K562 (cell line): ENCODE measurements at regions not wholly inside any gene's neighbourhood (a gene's known extent, or its start where the extent isn't known, plus 50 kb on each side); places are given as distances from the start of the nearest gene placed in this dataset.

Experiments used
- ATAC-seq: fragments of 200-7000 bp; cut with Tn5 transposase; 3 replicates; pipeline ENCODE4 v1.9.1; 2020; ENCODE audit warnings: moderate library complexity
- BruUV-seq: library from RNA; stranded (reverse); fragments of 400-500 nt; replicated peaks from 2 replicates; lab custom pipeline; 2021; lab: Mats Ljungman, UMichigan
- CTCF ChIA-PET: fragments of 300-600 bp; formaldehyde crosslinking; extraction: SDS; loops from one replicate; lab custom pipeline; 2021; ENCODE audit warnings: low intra/inter-chr PET ratio; lab: Yijun Ruan, JAX
- POLR2A ChIA-PET: fragments of 300-600, 350-650 bp; sonication (Branson Sonifier 250); formaldehyde crosslinking; extraction: SDS; loops from one replicate; lab custom pipeline; 2021; ENCODE audit warnings: antibody characterized with exemption, inconsistent platforms; lab: Yijun Ruan, JAX
- DNase-seq, 4 experiments: peaks; one replicate each; pipeline versions ENCODE4 v3.0.0 to v3.0.0-alpha.2; 2011 to 2018; ENCODE audit warnings: low spot score in 3 of 4, mixed read lengths in 3 of 4; ENCODE audit errors: extremely low read depth in 1 of 4
- FAIRE-seq: peaks from 2 replicates; lab custom pipeline; 2011; peaks lifted over from hg19 to GRCh38; lab: Jason Lieb, UNC
- H2AFZ ChIP-seq: 2 replicates; pipeline ENCODE4 v1.6.0; 2011; ENCODE audit warnings: low read depth, low read length, control low read depth, inconsistent platforms
- H3K27ac ChIP-seq: fragments of 200-600 bp; 3 replicates; pipeline ENCODE4 v1.8.0; 2011; ENCODE audit warnings: low read depth, mild to moderate bottlenecking, control low read depth, inconsistent platforms, low read length, moderate library complexity, mixed read lengths; ENCODE audit errors: extremely low read depth
- H3K27me3 ChIP-seq, 2 experiments: fragments of 300-600 bp in 1 of 2; 2 replicates in 1 of 2; 3 replicates in 1 of 2; pipeline versions ENCODE4 v1.6.0 to v1.8.0; 2011; ENCODE audit warnings: inconsistent platforms in 2 of 2, low read length in 2 of 2, mild to moderate bottlenecking in 1 of 2, mixed read lengths in 1 of 2, moderate library complexity in 1 of 2; ENCODE audit not compliant: control insufficient read depth in 2 of 2, insufficient read depth in 2 of 2
- H3K36me3 ChIP-seq: fragments of 300-600 bp; 3 replicates; pipeline ENCODE4 v1.8.0; 2011; ENCODE audit warnings: mild to moderate bottlenecking, low read length, inconsistent platforms; ENCODE audit not compliant: control insufficient read depth, insufficient read depth
- H3K4me1 ChIP-seq, 2 experiments: fragments of 200-600 bp in 1 of 2; replicated peaks in 1 of 2; 2 replicates in 1 of 2; 3 replicates in 1 of 2; pipeline versions ENCODE4 v1.5.1 to v1.8.0; 2011; ENCODE audit warnings: inconsistent platforms in 2 of 2, low read length in 2 of 2, mild to moderate bottlenecking in 1 of 2, mixed read lengths in 1 of 2, moderate library complexity in 1 of 2; ENCODE audit not compliant: control insufficient read depth in 2 of 2, insufficient read depth in 2 of 2
- H3K4me2 ChIP-seq: 2 replicates; pipeline ENCODE4 v1.6.1; 2011; ENCODE audit warnings: low read length, control low read depth, inconsistent platforms, mixed read lengths; ENCODE audit not compliant: insufficient read depth
- H3K4me3 ChIP-seq: fragments of 200-600 bp; sonication (generic), shearing (Covaris generic); 2 replicates; pipeline ENCODE4 v1.5.1; 2016; ENCODE audit warnings: control low read depth, inconsistent platforms
- H3K79me2 ChIP-seq: fragments of 200-600 bp; 3 replicates; pipeline ENCODE4 v1.8.0; 2011; ENCODE audit warnings: low read length, inconsistent platforms; ENCODE audit not compliant: control insufficient read depth, insufficient read depth
- H3K9ac ChIP-seq, 2 experiments: 2 replicates each; pipeline versions ENCODE4 v1.6.0 to v1.6.1; 2011; ENCODE audit warnings: low read depth in 2 of 2, low read length in 2 of 2, control low read depth in 1 of 2, inconsistent platforms in 1 of 2, mild to moderate bottlenecking in 1 of 2, mixed read lengths in 1 of 2; ENCODE audit not compliant: insufficient read depth in 1 of 2
- H3K9me1 ChIP-seq: one replicate; pipeline ENCODE4 v1.6.0; 2011; ENCODE audit warnings: inconsistent platforms, mild to moderate bottlenecking, low read length, moderate library complexity; ENCODE audit not compliant: control insufficient read depth, insufficient read depth
- H3K9me3 ChIP-seq: replicated peaks from 2 replicates; pipeline ENCODE4 v1.5.1; 2011; ENCODE audit warnings: low read depth, low read length, inconsistent platforms; ENCODE audit not compliant: control insufficient read depth, insufficient read depth
- H4K20me1 ChIP-seq: replicated peaks from 2 replicates; pipeline ENCODE4 v1.6.1; 2011; ENCODE audit warnings: low read length, inconsistent platforms, mixed read lengths; ENCODE audit not compliant: control insufficient read depth, insufficient read depth
- ADNP ChIP-seq: fragments of 200-800 bp; sonication (Bioruptor generic); IDR thresholded peaks from 2 replicates; pipeline ENCODE4 v1.6.1; 2016; ENCODE audit warnings: missing genetic modification characterization, missing compliant biosample characterization
- ASH1L ChIP-seq: fragments of 450-650 bp; IDR thresholded peaks from 2 replicates; pipeline ENCODE4 v1.6.1; 2018; ENCODE audit warnings: borderline replicate concordance, mild to moderate bottlenecking, low read depth; ENCODE audit not compliant: partially characterized antibody
- HDAC2 ChIP-seq: fragments of 450-650 bp; IDR thresholded peaks from 2 replicates; pipeline ENCODE4 v1.6.1; 2016; ENCODE audit warnings: mild to moderate bottlenecking
- MECOM ChIP-seq: fragments of 250-450 bp; sonication (Bioruptor Pico); IDR thresholded peaks from 2 replicates; pipeline ENCODE4 v1.8.0; 2022; ENCODE audit warnings: inconsistent platforms
- NFIC ChIP-seq: fragments of 450-650 bp; IDR thresholded peaks from 2 replicates; pipeline ENCODE4 v1.6.1; 2017; ENCODE audit warnings: mild to moderate bottlenecking, inconsistent platforms
- POLR3G ChIP-seq: IDR thresholded peaks from 2 replicates; pipeline ENCODE4 v1.6.1; 2011; ENCODE audit not compliant: insufficient read length, insufficient replicate concordance; ENCODE audit errors: extremely low read depth
- WGBS: fragments of 100-300 bp; shearing (Covaris generic); methylation state at CpG from one replicate; pipeline ENCODE4 v1.1.6; 2016; ENCODE audit warnings: low coverage, mixed read lengths; ENCODE audit not compliant: insufficient coverage; ENCODE audit errors: missing lambda C conversion rate; 5-methylcytosine and 5-hydroxymethylcytosine counted together
- in situ Hi-C: fragments of 300-500 bp; cut with MboI; formaldehyde crosslinking; loops from 4 replicates; pipeline ENCODE4 v1.15.0; 2018; ENCODE audit warnings: inconsistent platforms, mixed read lengths
- intact Hi-C: fragments of 100-400 bp; cut with micrococcal nuclease; formaldehyde crosslinking; loops from 2 replicates; pipeline ENCODE4 v1.14.2; 2022
- TF ChIP-seq, protein P1 (sequence below): IDR thresholded peaks from 2 replicates; pipeline ENCODE4 v1.6.1; 2014; ENCODE audit warnings: antibody characterized with exemption
- TF ChIP-seq, protein P2 (sequence below), 2 experiments: fragments of 450-650 bp in 1 of 2; sonication (generic) in 1 of 2; formaldehyde crosslinking in 1 of 2; IDR thresholded peaks in 1 of 2; conservative IDR thresholded peaks in 1 of 2; 2 replicates each; pipeline versions ENCODE4 v1.6.1 to v1.8.1; 2016 to 2023; ENCODE audit warnings: mild to moderate bottlenecking in 2 of 2, moderate library complexity in 2 of 2, inconsistent platforms in 1 of 2, missing genetic modification reagents in 1 of 2
- TF ChIP-seq, protein P3 (sequence below): fragments of 250-450 bp; sonication (Bioruptor Pico); IDR thresholded peaks from 2 replicates; pipeline ENCODE4 v1.8.0; 2021; ENCODE audit warnings: moderate library complexity, mild to moderate bottlenecking, inconsistent platforms
- TF ChIP-seq, protein P4 (sequence below): fragments of 250-450 bp; sonication (Bioruptor Pico); IDR thresholded peaks from 2 replicates; pipeline ENCODE4 v1.5.0; 2020; ENCODE audit warnings: mild to moderate bottlenecking, borderline replicate concordance
- TF ChIP-seq, protein P5 (sequence below): IDR thresholded peaks from 2 replicates; pipeline ENCODE4 v1.6.1; 2016; ENCODE audit warnings: missing genetic modification characterization, missing compliant biosample characterization

DNA sequence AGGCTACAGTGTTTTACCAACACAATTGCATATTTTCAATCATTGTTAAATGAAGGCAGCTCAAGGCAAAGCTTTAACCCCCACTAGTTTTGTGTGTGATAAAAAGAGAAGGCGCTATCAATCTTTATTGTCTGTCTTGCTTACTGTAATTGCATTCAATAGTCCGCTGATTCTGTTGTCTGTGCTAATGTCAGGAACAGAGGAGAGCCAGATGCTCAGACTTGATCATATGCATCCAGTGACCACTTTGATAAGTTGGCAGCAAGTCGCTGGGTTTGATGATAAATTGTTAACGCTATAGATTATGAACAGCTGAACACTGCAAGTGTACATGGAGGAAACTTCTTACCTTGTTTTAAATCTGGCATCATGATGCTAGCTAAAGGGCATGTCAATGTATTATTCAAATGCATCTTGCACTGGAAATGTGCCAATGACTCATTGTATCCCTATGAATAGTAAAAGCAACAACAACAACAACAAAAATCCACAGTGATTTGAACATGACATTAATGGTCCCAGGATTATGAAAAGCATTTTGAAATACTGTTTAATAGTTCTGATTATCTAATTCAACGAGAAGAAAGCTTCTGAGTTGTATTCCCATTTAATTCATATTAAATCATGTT is 423.5 kb upstream of the FANCL start (continued):
- TF ChIP-seq, protein P1, sequence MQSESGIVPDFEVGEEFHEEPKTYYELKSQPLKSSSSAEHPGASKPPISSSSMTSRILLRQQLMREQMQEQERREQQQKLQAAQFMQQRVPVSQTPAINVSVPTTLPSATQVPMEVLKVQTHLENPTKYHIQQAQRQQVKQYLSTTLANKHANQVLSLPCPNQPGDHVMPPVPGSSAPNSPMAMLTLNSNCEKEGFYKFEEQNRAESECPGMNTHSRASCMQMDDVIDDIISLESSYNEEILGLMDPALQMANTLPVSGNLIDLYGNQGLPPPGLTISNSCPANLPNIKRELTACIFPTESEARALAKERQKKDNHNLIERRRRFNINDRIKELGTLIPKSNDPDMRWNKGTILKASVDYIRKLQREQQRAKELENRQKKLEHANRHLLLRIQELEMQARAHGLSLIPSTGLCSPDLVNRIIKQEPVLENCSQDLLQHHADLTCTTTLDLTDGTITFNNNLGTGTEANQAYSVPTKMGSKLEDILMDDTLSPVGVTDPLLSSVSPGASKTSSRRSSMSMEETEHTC, result no peak
- TF ChIP-seq, protein P2, sequence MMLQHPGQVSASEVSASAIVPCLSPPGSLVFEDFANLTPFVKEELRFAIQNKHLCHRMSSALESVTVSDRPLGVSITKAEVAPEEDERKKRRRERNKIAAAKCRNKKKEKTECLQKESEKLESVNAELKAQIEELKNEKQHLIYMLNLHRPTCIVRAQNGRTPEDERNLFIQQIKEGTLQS (IDR thresholded peaks at IDR 0.05), result peak; percentile 52; the same call in 1 of the 2 replicates
- TF ChIP-seq, protein P2 (CRISPR knock-in tag; conservative IDR thresholded peaks at IDR 0.05), result no peak
- TF ChIP-seq ADNP (0 out of 2 replicates have a peak, but pooled peaks have one; percentile 10), NFIC (peak; percentile 80)
- TF ChIP-seq, protein P3, sequence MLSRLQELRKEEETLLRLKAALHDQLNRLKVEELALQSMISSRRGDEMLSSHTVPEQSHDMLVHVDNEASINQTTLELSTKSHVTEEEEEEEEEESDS (CRISPR knock-in tag), result no peak

DNA sequence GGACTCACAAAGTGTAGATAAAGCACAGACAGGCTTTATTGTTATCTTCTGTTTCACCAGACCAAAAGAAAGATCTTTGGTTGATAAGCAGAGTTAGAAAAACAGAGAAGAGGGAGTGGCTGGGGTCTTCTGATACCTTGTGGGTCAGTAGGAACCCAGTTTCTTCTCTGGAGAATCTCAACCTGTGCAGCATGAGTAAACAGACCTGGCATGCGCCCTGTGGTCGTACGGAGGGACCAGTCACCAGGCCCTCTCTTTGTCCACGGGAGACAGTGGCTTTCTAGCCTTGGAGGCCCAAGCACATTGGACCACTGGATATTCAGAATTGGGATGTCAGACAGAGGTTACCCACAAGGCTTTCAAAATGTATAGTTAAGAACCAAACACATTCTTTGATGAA is 418.9 kb upstream of the FANCL start:
- intact Hi-C loops, result no loop called here
- H3K36me3 ChIP-seq, result no peaks in the 10 kb centered on the region
- no peaks in the 10 kb centered on the region for H3K27me3 ChIP-seq
- no peak overlapping the region for H3K27ac ChIP-seq
- no peaks in the 10 kb centered on the region; the same call in 1 of the 2 replicates for H3K9me3 ChIP-seq
- no peaks in the 10 kb centered on the region for H3K9me1 ChIP-seq
- H3K9ac ChIP-seq, result no peak overlapping the region
- no peak overlapping the region for H3K4me2 ChIP-seq
- DNase-seq, result no peak
- H4K20me1 ChIP-seq, result no peaks in the 10 kb centered on the region
- H2AFZ ChIP-seq, result 0 out of 2 replicates have a peak overlapping the region, but pooled peaks have one; percentile 38
- BruUV-seq, result no TSS peak
- no peak for ATAC-seq
- peaks cover 3 to 8% of the 10 kb centered on the region in 2 experiments; a peak in 3 of 5 replicates for H3K4me1 ChIP-seq
- FAIRE-seq, result no peak
- 52% methylated on average over 4 of the region's 4 CpGs for WGBS
- no peak for TF ChIP-seq POLR3G
- TF ChIP-seq, protein P4, sequence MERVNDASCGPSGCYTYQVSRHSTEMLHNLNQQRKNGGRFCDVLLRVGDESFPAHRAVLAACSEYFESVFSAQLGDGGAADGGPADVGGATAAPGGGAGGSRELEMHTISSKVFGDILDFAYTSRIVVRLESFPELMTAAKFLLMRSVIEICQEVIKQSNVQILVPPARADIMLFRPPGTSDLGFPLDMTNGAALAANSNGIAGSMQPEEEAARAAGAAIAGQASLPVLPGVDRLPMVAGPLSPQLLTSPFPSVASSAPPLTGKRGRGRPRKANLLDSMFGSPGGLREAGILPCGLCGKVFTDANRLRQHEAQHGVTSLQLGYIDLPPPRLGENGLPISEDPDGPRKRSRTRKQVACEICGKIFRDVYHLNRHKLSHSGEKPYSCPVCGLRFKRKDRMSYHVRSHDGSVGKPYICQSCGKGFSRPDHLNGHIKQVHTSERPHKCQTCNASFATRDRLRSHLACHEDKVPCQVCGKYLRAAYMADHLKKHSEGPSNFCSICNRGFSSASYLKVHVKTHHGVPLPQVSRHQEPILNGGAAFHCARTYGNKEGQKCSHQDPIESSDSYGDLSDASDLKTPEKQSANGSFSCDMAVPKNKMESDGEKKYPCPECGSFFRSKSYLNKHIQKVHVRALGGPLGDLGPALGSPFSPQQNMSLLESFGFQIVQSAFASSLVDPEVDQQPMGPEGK (CRISPR knock-in tag), result no peak
- TF ChIP-seq ASH1L, result no peak
- TF ChIP-seq, protein P5, sequence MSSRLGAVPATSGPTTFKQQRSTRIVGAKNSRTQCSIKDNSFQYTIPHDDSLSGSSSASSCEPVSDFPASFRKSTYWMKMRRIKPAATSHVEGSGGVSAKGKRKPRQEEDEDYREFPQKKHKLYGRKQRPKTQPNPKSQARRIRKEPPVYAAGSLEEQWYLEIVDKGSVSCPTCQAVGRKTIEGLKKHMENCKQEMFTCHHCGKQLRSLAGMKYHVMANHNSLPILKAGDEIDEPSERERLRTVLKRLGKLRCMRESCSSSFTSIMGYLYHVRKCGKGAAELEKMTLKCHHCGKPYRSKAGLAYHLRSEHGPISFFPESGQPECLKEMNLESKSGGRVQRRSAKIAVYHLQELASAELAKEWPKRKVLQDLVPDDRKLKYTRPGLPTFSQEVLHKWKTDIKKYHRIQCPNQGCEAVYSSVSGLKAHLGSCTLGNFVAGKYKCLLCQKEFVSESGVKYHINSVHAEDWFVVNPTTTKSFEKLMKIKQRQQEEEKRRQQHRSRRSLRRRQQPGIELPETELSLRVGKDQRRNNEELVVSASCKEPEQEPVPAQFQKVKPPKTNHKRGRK (tag), result no peak
- no peak for TF ChIP-seq MECOM (CRISPR knock-in tag)
- TF ChIP-seq HDAC2, result no peak
- in situ Hi-C loops, result no loop called here
- ChIA-PET CTCF (interaction anchor here (0.6 kb wide), 1 partner anchor 47 kb away, joined by 3 read pairs; no protein-coding TSS in a partner anchor), POLR2A (no interaction called here)
- H3K79me2 ChIP-seq, result no peaks in the 10 kb centered on the region
- no peak overlapping the region for H3K4me3 ChIP-seq
